ENCODE measurements at regions not wholly inside any gene's neighbourhood (a gene's known extent, or its start where the extent isn't known, plus 50 kb on each side); places are given as distances from the start of the nearest gene placed in this dataset.

DNA sequence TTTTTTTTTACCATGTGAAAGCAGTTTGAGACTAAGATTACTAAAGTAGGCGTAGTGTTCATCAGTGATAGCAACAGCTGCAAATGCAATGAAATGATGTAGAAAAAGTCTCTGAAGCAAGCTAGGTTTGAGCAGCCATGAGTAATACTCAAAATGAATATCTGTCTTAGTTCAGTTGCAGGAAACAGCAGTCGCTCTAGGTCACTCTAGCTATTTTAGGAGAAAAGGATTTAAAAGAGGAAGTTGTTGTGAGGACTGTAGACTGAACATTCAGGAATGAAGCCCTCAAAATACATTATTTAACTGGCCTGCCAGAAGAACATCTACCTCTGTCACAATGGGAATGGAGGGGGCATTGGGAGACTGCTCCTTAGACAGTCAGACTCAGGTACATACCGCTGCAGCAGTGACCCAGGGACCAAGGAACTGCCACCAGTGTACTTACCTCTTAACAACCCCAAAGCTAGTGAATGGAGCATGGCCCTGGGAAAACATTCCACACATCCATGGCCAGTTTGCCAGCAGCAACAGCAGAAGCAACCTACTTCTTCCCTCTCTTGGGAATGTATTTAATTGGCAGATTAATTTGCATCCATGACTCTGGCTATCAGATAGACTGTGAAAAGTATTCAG is 243.0 kb upstream of the KHDRBS2 start:
- ChIA-PET CTCF (no interaction called here), POLR2A (no interaction called here)
- no peak overlapping the region for H3K4me3 ChIP-seq (ENCODE audit: low read depth, low read length)
- TF ChIP-seq, protein P1, sequence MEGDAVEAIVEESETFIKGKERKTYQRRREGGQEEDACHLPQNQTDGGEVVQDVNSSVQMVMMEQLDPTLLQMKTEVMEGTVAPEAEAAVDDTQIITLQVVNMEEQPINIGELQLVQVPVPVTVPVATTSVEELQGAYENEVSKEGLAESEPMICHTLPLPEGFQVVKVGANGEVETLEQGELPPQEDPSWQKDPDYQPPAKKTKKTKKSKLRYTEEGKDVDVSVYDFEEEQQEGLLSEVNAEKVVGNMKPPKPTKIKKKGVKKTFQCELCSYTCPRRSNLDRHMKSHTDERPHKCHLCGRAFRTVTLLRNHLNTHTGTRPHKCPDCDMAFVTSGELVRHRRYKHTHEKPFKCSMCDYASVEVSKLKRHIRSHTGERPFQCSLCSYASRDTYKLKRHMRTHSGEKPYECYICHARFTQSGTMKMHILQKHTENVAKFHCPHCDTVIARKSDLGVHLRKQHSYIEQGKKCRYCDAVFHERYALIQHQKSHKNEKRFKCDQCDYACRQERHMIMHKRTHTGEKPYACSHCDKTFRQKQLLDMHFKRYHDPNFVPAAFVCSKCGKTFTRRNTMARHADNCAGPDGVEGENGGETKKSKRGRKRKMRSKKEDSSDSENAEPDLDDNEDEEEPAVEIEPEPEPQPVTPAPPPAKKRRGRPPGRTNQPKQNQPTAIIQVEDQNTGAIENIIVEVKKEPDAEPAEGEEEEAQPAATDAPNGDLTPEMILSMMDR (IDR thresholded peaks at IDR 0.05; ENCODE audit: insufficient read depth, low read length, missing control alignments) = no peak
- DNase-seq (ENCODE audit: low read depth, low spot score) = no peak

DNA sequence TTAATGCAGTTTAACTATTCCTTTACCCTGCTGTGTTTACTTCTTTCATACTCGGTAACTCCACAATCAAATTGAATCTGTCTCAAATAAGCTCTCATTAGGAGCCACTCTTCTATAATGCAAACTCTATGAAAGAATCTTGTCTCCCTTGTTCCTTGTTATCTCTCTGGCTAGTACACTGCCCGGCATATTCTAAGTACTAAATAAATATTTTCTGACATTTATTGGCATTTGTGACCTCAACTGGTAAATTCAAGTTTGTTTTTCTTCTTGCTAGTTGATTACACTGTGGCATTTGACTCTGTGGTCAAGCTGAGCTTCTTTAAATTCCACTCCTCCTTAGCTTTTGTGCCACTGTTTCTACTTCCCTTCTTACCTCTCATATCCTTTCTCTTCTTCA is 237.6 kb upstream of the KHDRBS2 start:
- H3K4me3 ChIP-seq (ENCODE audit: low read depth, low read length) = no peak overlapping the region
- POLR2A ChIA-PET = no interaction called here
- no peak for DNase-seq (ENCODE audit: low read depth, low spot score)
- TF ChIP-seq, protein P1 (IDR thresholded peaks at IDR 0.05; ENCODE audit: insufficient read depth, low read length, missing control alignments) = no peak
- CTCF ChIA-PET = no interaction called here

DNA sequence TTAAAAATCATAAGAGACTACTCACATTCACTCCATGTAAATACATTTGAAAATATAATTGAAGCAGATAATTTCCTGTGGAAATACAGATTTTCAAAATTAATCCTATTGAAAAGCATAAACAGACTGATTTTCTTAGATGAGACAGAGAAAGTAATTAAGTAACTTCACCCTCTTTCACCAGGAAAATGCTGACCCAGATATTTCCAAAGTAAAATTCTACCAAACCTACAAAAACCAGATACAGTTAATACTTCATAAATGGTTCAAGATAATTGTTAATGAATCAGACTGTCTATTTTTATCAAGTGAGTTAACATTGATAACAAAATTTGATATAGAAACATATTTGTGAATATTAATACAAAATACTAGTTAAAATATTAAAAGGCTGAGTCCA is 233.5 kb upstream of the KHDRBS2 start:
- TF ChIP-seq, protein P1 (IDR thresholded peaks at IDR 0.05; ENCODE audit: insufficient read depth, low read length, missing control alignments) = no peak
- DNase-seq (ENCODE audit: low read depth, low spot score) = no peak
- POLR2A ChIA-PET = no interaction called here
- no peak overlapping the region for H3K4me3 ChIP-seq (ENCODE audit: low read depth, low read length)
- CTCF ChIA-PET = no interaction called here

DNA sequence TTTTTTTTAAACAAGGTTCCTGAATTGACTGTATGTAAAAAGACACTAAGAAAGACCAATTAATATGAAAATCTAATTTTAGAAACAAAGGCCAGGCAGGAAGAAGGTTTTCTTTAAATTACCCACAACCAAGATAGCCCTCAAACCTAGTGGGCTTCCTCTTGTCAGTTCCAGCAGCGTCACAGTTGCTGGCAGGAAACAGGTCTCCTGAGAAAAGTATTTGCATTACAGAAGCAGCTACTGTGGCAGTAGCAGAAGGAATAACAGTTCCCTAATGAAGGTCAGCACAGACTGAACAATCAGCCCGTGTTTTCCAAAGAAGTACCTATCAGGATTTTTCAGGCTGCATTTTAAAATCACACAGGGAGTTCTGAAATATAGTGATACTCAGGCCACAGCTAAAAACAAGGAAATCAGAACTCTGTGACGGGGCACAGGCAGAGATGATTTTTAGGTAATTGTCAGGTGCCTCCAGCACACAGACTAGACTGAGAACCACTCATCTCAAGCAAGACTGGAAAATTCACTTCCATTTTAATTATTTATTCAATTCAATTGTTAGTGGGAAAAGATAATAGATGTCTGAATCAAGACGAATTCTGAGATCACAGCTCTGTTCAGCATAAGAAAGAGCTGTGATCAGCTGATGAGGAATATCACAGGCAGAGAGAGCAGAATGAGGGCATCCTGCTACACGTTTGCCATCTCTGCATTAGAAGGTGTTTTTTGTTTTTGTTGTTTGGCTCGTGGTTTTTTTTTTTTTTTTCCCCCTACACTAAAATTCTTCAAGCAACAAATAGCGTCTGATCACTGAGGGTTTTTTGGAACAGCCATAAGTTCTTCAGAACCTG is 230.5 kb upstream of the KHDRBS2 start:
- POLR2A ChIA-PET = no interaction called here
- H3K4me3 ChIP-seq (ENCODE audit: low read depth, low read length) = no peak overlapping the region
- no peak for DNase-seq (ENCODE audit: low read depth, low spot score)
- CTCF ChIA-PET = no interaction called here
- TF ChIP-seq, protein P1 (IDR thresholded peaks at IDR 0.05; ENCODE audit: insufficient read depth, low read length, missing control alignments) = no peak

DNA sequence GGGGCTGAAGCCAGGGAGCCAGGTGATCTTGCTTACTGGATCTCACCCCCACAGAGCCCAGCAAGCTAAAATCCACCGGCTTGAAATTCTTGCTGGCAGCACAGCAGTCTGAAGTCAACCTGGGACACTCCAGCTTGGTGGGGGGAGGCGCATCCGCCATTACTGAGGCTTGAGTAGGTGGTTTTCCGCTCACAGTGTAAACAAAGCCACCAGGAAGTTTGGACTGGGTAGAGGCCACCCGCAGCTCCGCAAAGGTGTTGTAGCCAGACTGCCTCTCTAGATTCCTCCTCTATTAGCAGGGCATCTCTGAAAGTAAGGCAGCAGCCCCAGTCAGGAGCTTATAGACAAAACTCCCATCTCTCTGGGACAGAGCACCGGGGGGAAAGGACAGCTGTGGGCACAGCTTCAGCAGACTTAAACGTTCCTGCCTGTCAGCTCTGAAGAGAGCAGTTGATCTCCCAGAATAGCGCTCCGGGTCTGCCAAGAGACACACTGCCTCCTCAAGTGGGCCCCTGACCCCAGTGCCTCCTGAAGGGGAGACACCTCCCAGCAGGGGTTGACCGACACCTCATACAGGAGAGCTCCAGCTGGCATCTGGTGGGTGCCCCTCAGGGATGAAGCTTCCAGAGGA is 206.3 kb upstream of the KHDRBS2 start:
- ChIA-PET CTCF (no interaction called here), POLR2A (no interaction called here)
- no peak overlapping the region for H3K4me3 ChIP-seq (ENCODE audit: low read depth, low read length)
- no peak for DNase-seq (ENCODE audit: low read depth, low spot score)
- TF ChIP-seq, protein P1 (IDR thresholded peaks at IDR 0.05; ENCODE audit: insufficient read depth, low read length, missing control alignments) = no peak

DNA sequence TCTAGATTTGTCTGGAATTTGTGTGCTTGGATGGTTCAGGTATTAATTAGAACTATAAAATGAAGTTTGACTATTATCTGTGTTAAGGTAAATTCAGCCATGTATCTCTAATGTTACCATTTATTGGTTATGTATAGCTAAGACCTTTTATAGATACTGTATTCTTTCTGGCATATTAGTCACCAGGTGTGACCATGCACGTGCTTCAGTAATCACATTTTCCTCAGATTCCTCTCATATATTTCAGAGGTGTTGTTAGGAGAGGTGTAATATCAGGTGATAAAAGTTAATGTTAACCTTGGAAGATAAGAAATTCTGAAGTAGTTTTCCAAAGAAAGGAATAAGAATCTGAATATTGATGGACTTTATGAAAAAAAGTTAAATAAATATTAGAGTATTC is 194.5 kb upstream of the KHDRBS2 start:
- TF ChIP-seq, protein P1 (IDR thresholded peaks at IDR 0.05; ENCODE audit: insufficient read depth, low read length, missing control alignments) = no peak
- ChIA-PET CTCF (no interaction called here), POLR2A (no interaction called here)
- H3K4me3 ChIP-seq (ENCODE audit: low read depth, low read length) = no peak overlapping the region
- DNase-seq (ENCODE audit: low read depth, low spot score) = no peak
